Astrocyte (in vitro differentiated cells and primary cell): ENCODE measurements at regions not wholly inside any gene's neighbourhood (a gene's known extent, or its start where the extent isn't known, plus 50 kb on each side); places are given as distances from the start of the nearest gene placed in this dataset.
A peak's percentile ranks its signal among the peaks of the same experiment; 100 is the strongest.

Source experiments
- DNase-seq: peaks from one replicate; pipeline ENCODE4 v3.0.0-alpha.2; 2010; ENCODE audit warnings: low read depth
- FAIRE-seq: peaks from 2 replicates; lab custom pipeline; 2011; peaks lifted over from hg19 to GRCh38; lab: Jason Lieb, UNC
- H2AFZ ChIP-seq: 2 replicates; pipeline ENCODE4 v1.6.0; 2012; ENCODE audit warnings: low read depth, low read length, inconsistent platforms
- H3K27ac ChIP-seq: 2 replicates; pipeline ENCODE4 v1.5.1; 2011; ENCODE audit warnings: low read depth, low read length, inconsistent platforms
- H3K27me3 ChIP-seq: 2 replicates; pipeline ENCODE4 v1.6.0; 2011; ENCODE audit warnings: low read length, inconsistent platforms; ENCODE audit not compliant: insufficient read depth
- H3K36me3 ChIP-seq: 2 replicates; pipeline ENCODE4 v1.5.1; 2011; ENCODE audit warnings: low read length, inconsistent platforms; ENCODE audit not compliant: insufficient read depth
- H3K4me1 ChIP-seq: 2 replicates; pipeline ENCODE4 v1.5.1; 2011; ENCODE audit warnings: low read length, inconsistent platforms; ENCODE audit not compliant: insufficient read depth
- H3K4me2 ChIP-seq: 2 replicates; pipeline ENCODE4 v1.6.0; 2012; ENCODE audit warnings: low read length, inconsistent platforms
- H3K4me3 ChIP-seq: 2 replicates; pipeline ENCODE4 v1.5.1; 2011; ENCODE audit warnings: low read depth, mild to moderate bottlenecking, low read length, inconsistent platforms; ENCODE audit not compliant: insufficient read depth
- H3K79me2 ChIP-seq: 2 replicates; pipeline ENCODE4 v1.6.0; 2012; ENCODE audit warnings: mild to moderate bottlenecking, low read length, inconsistent platforms; ENCODE audit not compliant: insufficient read depth
- H3K9ac ChIP-seq: 2 replicates; pipeline ENCODE4 v1.6.0; 2012; ENCODE audit warnings: mild to moderate bottlenecking, low read length, inconsistent platforms
- H3K9me3 ChIP-seq: 2 replicates; pipeline ENCODE4 v1.5.1; 2012; ENCODE audit warnings: low read depth, mild to moderate bottlenecking, low read length, inconsistent platforms; ENCODE audit not compliant: insufficient read depth
- H4K20me1 ChIP-seq: 2 replicates; pipeline ENCODE4 v1.6.0; 2012; ENCODE audit warnings: low read length, inconsistent platforms; ENCODE audit not compliant: insufficient read depth
- H3K27ac Mint-ChIP-seq: one replicate; pipeline ENCODE4 v1.8.0; 2021; ENCODE audit warnings: mild to moderate bottlenecking, mixed read lengths; ENCODE audit not compliant: unreplicated experiment
- H3K27me3 Mint-ChIP-seq: one replicate; pipeline ENCODE4 v1.8.0; 2021; ENCODE audit warnings: low read depth, mixed read lengths; ENCODE audit not compliant: unreplicated experiment
- H3K36me3 Mint-ChIP-seq: one replicate; pipeline ENCODE4 v1.8.0; 2021; ENCODE audit warnings: low read depth, mixed read lengths; ENCODE audit not compliant: unreplicated experiment
- H3K4me1 Mint-ChIP-seq: one replicate; pipeline ENCODE4 v1.8.0; 2021; ENCODE audit warnings: low read depth, mixed read lengths; ENCODE audit not compliant: unreplicated experiment
- H3K4me3 Mint-ChIP-seq: one replicate; pipeline ENCODE4 v1.8.0; 2021; ENCODE audit warnings: mild to moderate bottlenecking, moderate library complexity, mixed read lengths; ENCODE audit not compliant: unreplicated experiment
- H3K9me3 Mint-ChIP-seq: one replicate; pipeline ENCODE4 v1.8.0; 2021; ENCODE audit warnings: mild to moderate bottlenecking, mixed read lengths; ENCODE audit not compliant: unreplicated experiment
- EZH2 ChIP-seq: IDR thresholded peaks from 2 replicates; pipeline ENCODE4 v1.6.1; 2012; ENCODE audit warnings: mild to moderate bottlenecking, low read length, inconsistent platforms; ENCODE audit not compliant: insufficient read depth
- TF ChIP-seq, protein P1 (sequence below): IDR thresholded peaks from 2 replicates; pipeline ENCODE4 v1.5.1; 2011; ENCODE audit warnings: low read depth, mild to moderate bottlenecking, inconsistent platforms, low read length, moderate library complexity; ENCODE audit not compliant: insufficient read depth

DNA sequence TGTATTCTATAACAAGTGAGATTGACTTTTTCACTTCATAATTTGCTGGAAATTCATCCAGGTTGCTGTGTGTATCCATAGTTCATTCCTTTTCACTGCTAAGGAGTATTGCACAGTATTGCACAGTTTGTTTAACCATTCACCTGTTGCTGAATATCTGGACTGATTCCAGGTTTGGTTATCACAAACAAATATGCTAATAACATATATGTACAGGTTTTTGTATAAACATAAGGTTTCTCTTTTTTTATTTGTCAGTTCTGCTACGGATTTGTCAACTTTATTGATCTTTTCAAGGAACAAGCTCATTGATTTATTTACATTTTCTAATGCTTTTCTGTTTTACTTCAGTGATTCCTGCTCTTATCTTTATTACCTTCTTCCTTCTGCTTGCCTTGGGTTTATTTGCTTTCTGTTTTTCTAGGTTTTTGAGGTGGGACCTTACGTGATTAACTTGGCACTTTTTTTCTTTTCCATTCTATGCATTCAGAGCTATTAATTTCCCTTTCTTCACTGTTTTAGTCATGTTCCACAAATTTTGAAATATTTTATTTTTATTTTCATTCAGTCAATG is 117.0 kb upstream of the OGFRL1 start:
- Histone ChIP-seq H3K4me1 (no peaks in the 10 kb centered on the region), H3K9ac (no peak overlapping the region), H3K79me2 (no peaks in the 10 kb centered on the region), H3K27ac (no peak overlapping the region), H2AFZ (no peak overlapping the region), H3K4me3 (no peak overlapping the region), H3K36me3 (no peaks in the 10 kb centered on the region), H3K27me3 (no peaks in the 10 kb centered on the region), H4K20me1 (no peaks in the 10 kb centered on the region), H3K4me2 (no peak overlapping the region), H3K9me3 (no peaks in the 10 kb centered on the region)
- DNase-seq = no peak
- Mint-ChIP-seq H3K27ac (no peak overlapping the region), H3K36me3 (no peaks in the 10 kb centered on the region), H3K9me3 (no peaks in the 10 kb centered on the region), H3K4me1 (no peaks in the 10 kb centered on the region), H3K27me3 (peaks cover 8% of the 10 kb centered on the region), H3K4me3 (no peak overlapping the region)
- TF ChIP-seq EZH2 = no peak
- TF ChIP-seq, protein P1, sequence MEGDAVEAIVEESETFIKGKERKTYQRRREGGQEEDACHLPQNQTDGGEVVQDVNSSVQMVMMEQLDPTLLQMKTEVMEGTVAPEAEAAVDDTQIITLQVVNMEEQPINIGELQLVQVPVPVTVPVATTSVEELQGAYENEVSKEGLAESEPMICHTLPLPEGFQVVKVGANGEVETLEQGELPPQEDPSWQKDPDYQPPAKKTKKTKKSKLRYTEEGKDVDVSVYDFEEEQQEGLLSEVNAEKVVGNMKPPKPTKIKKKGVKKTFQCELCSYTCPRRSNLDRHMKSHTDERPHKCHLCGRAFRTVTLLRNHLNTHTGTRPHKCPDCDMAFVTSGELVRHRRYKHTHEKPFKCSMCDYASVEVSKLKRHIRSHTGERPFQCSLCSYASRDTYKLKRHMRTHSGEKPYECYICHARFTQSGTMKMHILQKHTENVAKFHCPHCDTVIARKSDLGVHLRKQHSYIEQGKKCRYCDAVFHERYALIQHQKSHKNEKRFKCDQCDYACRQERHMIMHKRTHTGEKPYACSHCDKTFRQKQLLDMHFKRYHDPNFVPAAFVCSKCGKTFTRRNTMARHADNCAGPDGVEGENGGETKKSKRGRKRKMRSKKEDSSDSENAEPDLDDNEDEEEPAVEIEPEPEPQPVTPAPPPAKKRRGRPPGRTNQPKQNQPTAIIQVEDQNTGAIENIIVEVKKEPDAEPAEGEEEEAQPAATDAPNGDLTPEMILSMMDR = no peak
- no peak for FAIRE-seq

GRCh38 chr6:71179249-71179885 is 109.2 kb upstream of the OGFRL1 start:
- Histone ChIP-seq H3K27me3 (no peaks in the 10 kb centered on the region), H3K9ac (no peak overlapping the region), H3K79me2 (no peaks in the 10 kb centered on the region), H3K4me2 (no peak overlapping the region), H3K36me3 (no peaks in the 10 kb centered on the region), H2AFZ (no peak overlapping the region), H3K4me3 (no peak overlapping the region), H3K9me3 (no peaks in the 10 kb centered on the region), H4K20me1 (no peaks in the 10 kb centered on the region), H3K4me1 (peaks cover 10% of the 10 kb centered on the region), H3K27ac (no peak overlapping the region)
- no peaks in the 10 kb centered on the region for H3K36me3 Mint-ChIP-seq
- H3K4me1 Mint-ChIP-seq = peaks cover 16% of the 10 kb centered on the region
- no peak for TF ChIP-seq EZH2
- TF ChIP-seq, protein P1 = no peak
- H3K27me3 Mint-ChIP-seq = no peaks in the 10 kb centered on the region
- H3K27ac Mint-ChIP-seq = no peak overlapping the region
- DNase-seq (no peak), FAIRE-seq (no peak)
- peaks cover 12% of the 10 kb centered on the region for H3K9me3 Mint-ChIP-seq
- no peak overlapping the region for H3K4me3 Mint-ChIP-seq

DNA sequence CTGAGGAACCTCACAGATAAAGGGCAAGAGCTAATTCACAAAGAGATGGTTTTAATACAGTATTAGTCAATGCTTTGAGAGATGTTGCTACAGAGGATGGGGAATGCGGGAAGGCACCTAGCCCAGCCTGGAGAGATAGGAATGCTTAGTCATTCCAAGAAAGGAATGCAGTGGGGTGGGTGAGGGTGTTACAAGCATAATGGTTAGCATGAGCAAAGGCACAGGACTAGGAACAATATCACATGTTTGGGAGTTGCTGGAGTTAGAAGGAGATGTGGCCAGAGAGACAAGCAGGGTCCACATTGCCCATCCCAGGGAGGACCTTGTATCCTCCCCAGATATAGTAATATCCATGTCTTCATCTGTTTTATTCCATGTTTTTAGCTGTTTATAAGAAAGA is 107.0 kb upstream of the OGFRL1 start:
- Mint-ChIP-seq H3K27me3 (no peaks in the 10 kb centered on the region), H3K4me3 (peak overlapping the region; percentile 21), H3K9me3 (peaks cover 12% of the 10 kb centered on the region), H3K36me3 (no peaks in the 10 kb centered on the region), H3K4me1 (peaks cover 16% of the 10 kb centered on the region), H3K27ac (peak overlapping the region; percentile 83)
- DNase-seq (peak; percentile 91), FAIRE-seq (peak; percentile 94)
- no peak overlapping the region for H3K9ac ChIP-seq
- H3K4me2 ChIP-seq = peak overlapping the region; percentile 47
- H3K27ac ChIP-seq = peak overlapping the region; percentile 11
- H3K4me3 ChIP-seq = no peak overlapping the region
- H3K79me2 ChIP-seq = no peaks in the 10 kb centered on the region
- H4K20me1 ChIP-seq = no peaks in the 10 kb centered on the region
- H3K9me3 ChIP-seq = no peaks in the 10 kb centered on the region
- H2AFZ ChIP-seq = peak overlapping the region; percentile 56
- H3K36me3 ChIP-seq = no peaks in the 10 kb centered on the region
- peaks cover 10% of the 10 kb centered on the region for H3K4me1 ChIP-seq
- no peak for TF ChIP-seq EZH2
- TF ChIP-seq, protein P1 = no peak
- no peaks in the 10 kb centered on the region for H3K27me3 ChIP-seq
